GM10266 (cell line): ENCODE measurements at regions not wholly inside any gene's neighbourhood (a gene's known extent, or its start where the extent isn't known, plus 50 kb on each side); places are given as distances from the start of the nearest gene placed in this dataset.

Experiments
- DNase-seq: peaks from one replicate; pipeline ENCODE4 v3.0.0; 2012; ENCODE audit errors: extremely low spot score
- CTCF ChIP-seq: IDR thresholded peaks from 2 replicates; pipeline ENCODE4 v1.5.1; 2012; ENCODE audit warnings: mild to moderate bottlenecking, low read depth; ENCODE audit not compliant: control insufficient read depth, insufficient read depth; ENCODE audit errors: missing control alignments

GRCh38 chr5:153030755-153031725, 459.4 kb upstream of the GRIA1 start:
- no peak for DNase-seq
- no peak for TF ChIP-seq CTCF

- no peak for TF ChIP-seq CTCF
- DNase-seq = no peak
Measured at GRCh38 chr5:153039501-153039900, 451.0 kb upstream of the GRIA1 start.

GRCh38 chr5:153043886-153044285, 446.6 kb upstream of the GRIA1 start:
- DNase-seq = no peak
- no peak for TF ChIP-seq CTCF

- no peak for TF ChIP-seq CTCF
- DNase-seq = no peak
Measured at GRCh38 chr5:153050496-153051179, 439.8 kb upstream of the GRIA1 start.

GRCh38 chr5:153066281-153066680, 424.2 kb upstream of the GRIA1 start:
- no peak for DNase-seq
- TF ChIP-seq CTCF = no peak

- no peak for DNase-seq
- TF ChIP-seq CTCF = no peak
Measured at GRCh38 chr5:153067869-153068268, 422.6 kb upstream of the GRIA1 start.

- no peak for DNase-seq
Measured at GRCh38 chr5:153079396-153079795, 411.1 kb upstream of the GRIA1 start.

More at GRCh38 chr5:153079396-153079795, 411.1 kb upstream of the GRIA1 start:
- TF ChIP-seq CTCF = no peak
